Stimulated activated CD4-positive, alpha-beta T cell treated with anti-CD3 and anti-CD28 coated beads, Interleukin-1b, Interleukin-23, amount 100 ng/mL, for 1 hour (primary cell): ENCODE measurements at regions not wholly inside any gene's neighbourhood (a gene's known extent, or its start where the extent isn't known, plus 50 kb on each side); places are given as distances from the start of the nearest gene placed in this dataset.
"Not testable (repeated sequence)": the region's sequence is repeated elsewhere in the genome, so short reads cannot be mapped to it uniquely, and the experiment has no call there.

ENCODE experiments used
- DNase-seq, 2 donors: peaks; one replicate each; pipeline ENCODE4 v3.0.0-alpha.2; 2020; ENCODE audit warnings: low read depth in 2 of 2

GRCh38 chr6:99802396-99803031 is 191.5 kb downstream of the MCHR2 start:
- no peak for DNase-seq

DNA sequence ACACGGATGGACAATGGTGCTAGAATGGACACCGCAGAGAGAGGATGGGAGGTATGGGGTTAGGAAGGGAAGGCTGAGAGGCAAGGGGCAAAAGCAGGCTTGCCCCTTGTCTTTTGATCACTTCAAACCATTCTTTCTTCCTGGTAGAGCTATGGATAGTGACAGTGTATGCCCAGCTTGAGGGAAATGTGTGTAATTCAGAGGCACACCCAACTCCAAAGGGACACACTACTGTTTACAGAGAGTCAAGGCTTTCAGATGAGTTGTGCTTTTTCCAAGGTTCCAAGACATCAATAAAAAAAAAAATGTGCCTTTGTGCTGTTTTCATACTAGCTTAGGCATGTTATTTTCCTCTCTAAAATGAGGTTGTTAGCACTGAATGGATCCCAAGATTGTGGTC is 185.0 kb downstream of the MCHR2 start:
- DNase-seq = no peak

DNA sequence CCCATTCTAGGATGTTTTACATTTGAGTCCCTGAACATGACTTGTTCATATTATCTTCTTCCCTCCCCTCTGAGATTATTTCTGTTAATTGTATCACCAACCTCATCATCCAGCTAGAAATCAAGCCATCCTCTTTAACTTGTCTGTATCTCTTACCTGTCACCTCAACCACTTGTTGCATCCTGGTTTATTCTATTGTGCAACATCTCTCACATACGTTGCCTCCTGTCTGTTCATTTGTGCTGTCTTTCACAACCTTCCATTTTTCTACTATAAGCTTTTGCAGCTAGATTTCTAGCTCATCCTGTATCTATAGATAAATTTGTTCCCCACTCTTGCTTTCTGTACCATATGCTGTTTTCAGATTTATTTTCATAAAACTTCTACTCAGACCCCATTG is 183.7 kb downstream of the MCHR2 start:
- no peak for DNase-seq

DNA sequence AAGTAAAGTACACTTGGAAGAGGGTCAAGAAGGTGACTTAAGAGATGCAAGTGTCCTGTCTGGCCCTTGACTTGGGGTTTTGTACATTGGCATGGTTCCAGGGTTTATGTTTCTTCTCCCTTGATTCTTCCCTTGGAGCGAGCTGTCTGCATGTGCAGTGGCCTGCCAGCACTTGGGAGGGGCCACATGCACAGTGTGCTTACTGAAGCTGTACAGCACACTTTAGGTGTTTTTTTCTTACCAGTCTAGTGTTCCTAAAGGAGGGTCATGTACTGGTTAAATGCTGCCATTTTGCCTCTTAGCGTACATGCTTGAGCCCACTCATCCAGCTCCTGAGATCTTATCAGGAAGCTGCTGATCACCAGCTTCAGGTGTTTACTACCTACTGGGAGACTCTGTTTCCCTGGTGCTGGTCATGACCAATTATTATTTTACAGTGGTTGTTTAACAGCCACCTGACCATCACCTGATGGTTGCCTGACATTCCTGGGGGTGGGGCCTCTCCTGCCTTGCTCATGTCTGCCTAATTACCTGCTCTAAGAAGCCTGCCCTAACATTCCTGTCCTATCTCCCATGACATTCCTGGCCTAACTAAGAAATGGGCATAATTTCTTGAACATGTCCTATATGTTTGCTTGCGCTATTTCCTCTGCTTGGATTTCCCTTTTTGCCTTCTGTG is 182.9 kb downstream of the MCHR2 start:
- no peak for DNase-seq

DNA sequence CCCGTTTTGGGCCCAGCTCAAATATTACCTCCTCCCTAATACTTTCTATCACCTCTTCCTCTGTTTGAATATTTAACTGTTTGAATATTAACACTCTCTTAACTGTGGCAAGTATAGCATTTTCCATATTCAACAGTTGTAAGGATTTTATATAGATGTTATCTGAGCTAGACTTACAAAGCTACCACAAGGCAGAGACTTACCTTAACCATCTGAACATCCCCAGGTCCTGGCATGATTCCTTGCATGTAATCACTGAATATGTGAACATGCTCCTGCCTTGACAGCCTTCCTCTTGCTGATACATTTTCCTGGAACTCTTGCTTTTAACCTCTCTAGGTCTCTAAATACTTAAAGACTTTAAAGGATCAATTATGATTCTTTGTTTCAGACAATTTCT is 182.4 kb downstream of the MCHR2 start:
- no peak for DNase-seq

GRCh38 chr6:99813565-99813964 is 180.5 kb downstream of the MCHR2 start:
- no peak for DNase-seq

DNA sequence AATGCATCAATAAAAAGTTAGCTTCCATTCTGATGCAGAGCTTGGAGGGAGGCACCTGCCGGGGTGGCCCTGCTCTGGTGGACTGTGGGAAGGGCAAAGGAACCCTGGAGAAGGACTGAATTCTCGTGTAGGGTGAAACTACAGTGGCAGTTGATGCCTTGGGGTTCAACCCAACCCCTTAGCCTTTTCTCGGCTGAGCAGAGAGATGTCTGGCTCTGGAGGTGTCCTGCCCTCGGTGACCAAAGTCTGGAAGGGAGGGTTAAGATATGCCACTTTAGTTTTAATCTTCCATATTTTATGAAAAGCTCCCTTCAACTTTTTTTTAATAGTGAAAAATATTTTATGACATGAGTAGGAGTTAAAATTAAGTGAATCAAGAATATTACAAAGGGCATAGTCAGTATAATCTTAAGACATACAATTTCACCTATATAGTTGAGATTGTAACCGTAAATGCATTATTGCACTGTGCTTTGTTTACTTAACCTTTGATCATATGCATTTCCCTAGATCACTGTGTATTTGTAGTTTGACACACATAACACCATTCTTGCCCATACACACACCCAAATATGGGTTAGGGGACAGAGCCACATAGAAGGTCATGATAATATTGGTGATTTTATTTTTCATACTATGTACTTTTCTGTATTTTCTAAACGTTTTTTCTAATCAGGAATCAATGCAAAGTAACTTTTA is 179.6 kb downstream of the MCHR2 start:
- DNase-seq = no peak

GRCh38 chr6:99816795-99817194 is 177.2 kb downstream of the MCHR2 start:
- DNase-seq = no peak

DNA sequence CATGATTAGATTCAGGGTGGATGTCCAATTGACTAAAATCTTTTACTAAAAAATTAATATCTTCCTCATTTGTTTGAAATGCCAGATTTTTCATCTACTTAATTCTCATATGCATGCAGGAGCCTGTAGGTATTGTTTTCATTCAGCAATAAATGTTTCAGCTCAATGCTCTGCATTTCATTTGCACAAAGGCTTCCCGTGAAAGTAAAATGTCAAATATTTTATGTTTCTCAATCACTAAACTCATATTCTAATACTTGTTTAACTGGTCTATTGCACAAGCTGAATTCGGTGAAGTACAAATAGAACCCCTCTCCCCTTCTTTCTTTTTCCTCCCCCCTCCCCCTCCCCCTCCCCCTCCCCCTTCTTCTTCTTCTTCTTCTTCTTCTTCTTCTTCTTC is 175.9 kb downstream of the MCHR2 start:
- DNase-seq = no peak

DNA sequence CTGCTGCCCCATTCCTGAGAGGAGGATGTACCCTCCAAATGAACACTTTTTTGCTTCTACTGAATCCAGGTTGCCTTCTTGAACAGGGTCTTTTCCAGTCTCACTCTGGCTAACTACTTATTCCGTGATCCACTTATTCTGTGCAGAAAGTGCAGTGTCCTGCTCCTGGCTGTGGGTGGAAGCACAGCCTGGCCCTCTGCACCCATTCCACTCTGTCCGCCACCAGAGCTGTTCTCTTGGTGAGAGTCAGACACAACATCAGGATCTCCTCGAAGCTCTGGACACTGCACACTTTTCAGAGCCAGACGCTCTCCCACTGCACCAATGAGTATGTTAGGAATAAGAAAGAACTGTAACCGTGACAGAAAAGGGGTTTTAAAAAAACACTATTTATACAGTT is 174.2 kb downstream of the MCHR2 start:
- DNase-seq = no peak

DNA sequence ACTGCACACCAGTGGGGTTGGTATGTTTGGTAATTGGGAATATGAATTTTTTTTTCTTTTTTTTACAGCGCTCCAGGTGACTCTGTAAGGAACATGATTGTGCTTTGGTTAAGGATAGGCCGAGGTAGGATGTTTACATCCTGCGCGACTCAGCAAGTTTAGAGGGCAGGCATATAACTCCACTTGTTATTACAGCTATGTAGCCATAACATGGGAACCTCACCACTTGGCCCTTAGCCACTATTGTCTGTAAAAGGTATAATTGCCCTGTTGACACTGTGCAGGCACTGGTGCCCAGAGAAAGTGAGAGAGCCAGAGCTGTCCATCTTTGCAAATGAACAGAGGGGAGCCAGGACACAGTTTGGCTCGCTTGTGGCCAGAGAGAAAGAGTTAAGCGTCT is 172.9 kb downstream of the MCHR2 start:
- DNase-seq = no peak

DNA sequence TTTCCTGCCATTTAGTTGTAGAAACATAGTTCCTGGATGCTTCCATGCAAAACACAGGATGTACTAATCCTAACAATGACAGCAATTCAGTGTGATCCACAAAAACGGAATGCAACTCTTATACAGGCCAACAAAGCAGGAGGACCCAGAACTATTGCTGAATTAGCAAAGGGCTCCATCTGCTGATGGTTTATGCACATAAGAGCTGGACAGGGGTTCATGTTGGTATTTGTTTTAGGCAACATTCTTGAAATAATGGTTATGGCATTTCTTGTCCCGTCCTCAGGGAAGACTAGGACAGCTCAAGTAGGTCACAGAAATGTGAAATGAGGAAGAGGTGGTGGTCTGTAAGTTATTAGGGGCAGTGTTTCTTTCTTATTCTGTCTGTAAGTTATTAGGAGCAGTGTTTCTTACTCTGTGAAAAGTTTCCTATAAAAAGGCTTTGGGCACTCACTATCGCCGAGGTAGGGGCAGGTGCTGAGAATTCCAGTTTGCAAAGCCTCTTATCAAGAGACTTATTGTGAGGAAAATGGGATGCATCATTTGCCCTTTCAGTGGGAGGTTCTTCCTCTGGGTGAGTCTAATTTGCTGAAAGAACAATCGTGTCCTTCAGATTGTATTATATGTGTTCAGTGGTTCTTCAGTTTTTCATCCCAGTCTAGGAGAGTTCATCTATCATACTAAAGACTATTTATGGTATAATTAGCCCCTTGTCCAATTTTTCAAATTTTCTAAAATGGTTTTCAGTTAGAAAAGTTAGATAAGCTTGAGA is 171.1 kb downstream of the MCHR2 start:
- DNase-seq = no peak

DNA sequence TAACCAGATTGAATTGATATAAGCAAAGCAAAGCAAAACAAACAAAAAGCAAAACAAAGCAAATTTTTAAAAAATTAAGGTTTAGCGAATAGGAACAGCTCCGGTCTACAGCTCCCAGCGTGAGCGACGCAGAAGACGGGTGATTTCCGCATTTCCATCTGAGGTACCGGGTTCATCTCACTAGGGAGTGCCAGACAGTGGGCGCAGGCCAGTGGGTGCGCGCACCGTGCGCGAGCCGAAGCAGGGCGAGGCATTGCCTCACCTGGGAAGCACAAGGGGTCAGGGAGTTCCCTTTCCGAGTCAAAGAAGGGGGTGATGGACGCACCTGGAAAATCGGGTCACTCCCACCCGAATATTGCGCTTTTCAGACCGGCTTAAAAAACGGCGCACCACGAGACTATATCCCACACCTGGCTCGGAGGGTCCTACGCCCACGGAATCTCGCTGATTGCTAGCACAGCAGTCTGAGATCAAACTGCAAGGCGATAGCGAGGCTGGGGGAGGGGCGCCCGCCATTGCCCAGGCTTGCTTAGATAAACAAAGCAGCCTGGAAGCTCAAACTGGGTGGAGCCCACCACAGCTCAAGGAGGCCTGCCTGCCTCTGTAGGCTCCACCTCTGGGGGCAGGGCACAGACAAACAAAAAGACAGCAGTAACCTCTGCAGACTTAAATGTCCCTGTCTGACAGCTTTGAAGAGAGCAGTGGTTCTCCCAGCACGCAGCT is 170.3 kb downstream of the MCHR2 start:
- DNase-seq = not testable (repeated sequence)

- DNase-seq = no peak
Observed at GRCh38 chr6:99833034-99833433, 161.0 kb downstream of the MCHR2 start.

DNA sequence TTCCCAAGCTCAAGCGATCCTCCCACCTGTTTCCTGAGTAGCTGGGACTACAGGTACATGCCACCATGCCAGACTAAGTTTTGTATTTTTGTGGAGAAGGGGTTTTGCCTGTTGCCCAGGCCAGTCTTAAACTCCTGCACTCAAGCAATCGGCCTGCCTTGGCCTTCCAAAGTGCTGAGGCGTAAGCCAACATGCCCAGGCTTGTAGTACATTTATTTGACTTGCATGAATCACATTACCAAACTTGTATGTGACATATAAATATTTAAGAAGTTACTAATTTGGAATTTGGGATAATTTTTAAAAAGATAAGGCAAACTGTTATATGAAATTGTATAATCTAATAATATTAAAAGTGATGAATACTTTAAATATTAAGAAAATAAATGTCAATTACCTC is 157.6 kb downstream of the MCHR2 start:
- DNase-seq = no peak

DNA sequence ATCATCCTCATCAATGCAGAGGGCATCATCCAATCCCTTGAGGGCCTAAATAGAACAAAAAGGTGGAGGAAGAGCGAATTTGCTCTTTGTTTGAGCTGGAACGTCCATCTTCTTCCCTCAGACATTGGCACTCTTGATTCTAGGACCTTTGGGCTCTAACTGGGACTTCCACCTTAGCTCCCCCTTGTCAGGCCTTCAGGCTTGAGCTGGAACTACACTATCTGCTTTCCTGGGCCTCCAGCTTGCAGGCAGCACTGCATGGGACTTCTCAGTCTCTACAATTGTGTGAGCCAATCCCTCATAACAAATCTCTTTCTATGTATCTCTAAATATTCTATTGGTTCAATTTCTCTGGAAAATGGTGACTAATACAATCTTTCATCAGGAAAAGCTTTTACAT is 155.4 kb downstream of the MCHR2 start:
- DNase-seq = no peak

DNA sequence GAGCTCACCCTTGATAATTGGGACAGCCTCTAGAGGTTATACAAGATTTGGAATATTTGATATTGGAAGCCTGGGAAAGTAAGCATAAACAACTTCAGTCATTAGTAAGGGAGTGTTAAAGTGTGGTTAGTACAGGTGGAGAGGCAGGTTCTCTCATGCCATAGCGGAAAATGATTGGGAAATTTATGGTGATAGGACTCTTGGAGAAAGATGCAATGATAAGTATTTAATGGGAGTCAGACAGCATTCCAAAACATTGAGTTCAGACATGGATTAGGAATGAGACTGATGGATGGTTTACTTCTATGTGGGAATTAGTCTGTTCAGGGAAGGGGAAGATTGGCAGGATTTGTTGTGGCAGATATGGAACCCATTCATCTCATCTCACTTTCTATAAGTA is 152.7 kb downstream of the MCHR2 start:
- DNase-seq = no peak

DNA sequence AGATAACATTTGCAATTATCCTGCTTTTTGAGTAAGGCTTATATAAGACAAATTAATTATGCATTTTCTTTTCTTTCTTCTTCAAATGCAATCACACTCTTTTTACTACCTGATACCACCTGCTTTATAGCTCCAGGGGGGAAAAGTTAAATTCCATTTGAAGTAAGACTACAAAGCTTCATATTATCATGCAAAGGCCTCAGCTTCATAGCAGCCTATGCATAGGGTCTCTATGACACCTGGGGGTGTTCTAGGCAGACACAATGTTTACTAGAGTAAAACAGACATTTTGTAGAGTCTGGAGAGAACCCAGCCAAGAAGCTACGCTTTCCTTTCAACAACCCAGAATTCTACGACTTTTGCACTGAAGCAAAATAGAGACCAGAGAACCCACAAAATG is 148.0 kb downstream of the MCHR2 start:
- DNase-seq = no peak

DNA sequence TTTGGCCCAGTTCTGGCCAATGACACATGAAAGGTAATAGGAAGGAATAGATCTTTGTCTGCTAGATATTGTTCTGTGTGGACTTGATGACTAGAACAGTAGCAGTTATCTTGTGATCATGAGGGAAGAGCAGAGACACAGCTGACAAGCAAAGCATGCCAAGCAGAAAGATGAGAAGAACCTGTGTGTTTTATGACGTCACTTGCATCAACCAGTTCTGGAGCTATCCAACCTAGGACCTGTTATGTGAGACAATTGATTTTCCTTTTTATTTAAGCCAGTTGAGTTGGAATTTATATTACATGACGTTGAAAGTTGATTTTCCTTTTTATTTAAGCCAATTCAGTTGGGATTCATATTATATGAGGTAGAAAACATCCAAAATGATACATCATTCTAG is 143.2 kb downstream of the MCHR2 start:
- DNase-seq = no peak

DNA sequence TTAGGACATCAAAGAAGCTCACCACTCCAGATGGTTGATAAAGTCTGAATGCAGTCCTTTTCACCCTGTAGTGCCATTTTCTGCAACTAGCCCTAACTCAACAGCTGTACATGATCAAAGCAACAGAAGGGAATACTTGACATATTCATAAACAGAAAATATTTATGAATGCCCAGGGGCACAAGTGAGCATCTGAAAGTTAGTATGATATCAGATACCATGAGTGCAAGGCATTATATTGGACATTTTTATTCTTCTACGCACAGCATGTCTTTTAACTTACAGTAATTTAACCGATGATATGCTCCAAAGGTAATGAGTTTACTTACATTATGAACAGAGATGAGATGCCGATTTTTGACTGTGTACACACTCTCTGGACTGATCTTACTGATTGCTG is 142.0 kb downstream of the MCHR2 start:
- no peak for DNase-seq

GRCh38 chr6:99867026-99867425 is 127.0 kb downstream of the MCHR2 start:
- no peak for DNase-seq
